HG02623 (cell line): ENCODE measurements at regions not wholly inside any gene's neighbourhood (a gene's known extent, or its start where the extent isn't known, plus 50 kb on each side); places are given as distances from the start of the nearest gene placed in this dataset.

Experiments
- ATAC-seq: cut with Tn5 transposase; IDR thresholded peaks from one replicate; pipeline ENCODE4 v1.9.1; 2021; ENCODE audit warnings: moderate library complexity; ENCODE audit not compliant: unreplicated experiment

DNA sequence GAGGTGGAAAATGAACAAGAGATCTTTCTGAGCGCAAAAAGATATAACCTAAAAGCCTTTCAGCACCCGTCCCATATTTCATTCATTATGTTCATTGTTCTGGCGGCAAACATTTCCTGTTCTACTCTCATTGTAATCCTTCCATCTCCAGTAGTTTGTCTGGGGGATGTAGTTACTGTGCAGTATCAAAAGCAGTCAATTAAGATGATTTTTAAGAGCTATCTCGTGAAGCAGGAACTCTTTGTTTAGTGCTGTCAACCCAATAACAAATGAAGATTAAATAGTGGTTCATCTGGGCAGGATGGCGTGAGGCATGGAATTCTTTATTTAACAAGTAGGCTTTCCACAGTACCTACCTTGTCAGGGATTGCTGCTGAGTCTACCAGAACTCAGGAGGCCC, 876.7 kb downstream of the HACE1 start:
- no peak for ATAC-seq

DNA sequence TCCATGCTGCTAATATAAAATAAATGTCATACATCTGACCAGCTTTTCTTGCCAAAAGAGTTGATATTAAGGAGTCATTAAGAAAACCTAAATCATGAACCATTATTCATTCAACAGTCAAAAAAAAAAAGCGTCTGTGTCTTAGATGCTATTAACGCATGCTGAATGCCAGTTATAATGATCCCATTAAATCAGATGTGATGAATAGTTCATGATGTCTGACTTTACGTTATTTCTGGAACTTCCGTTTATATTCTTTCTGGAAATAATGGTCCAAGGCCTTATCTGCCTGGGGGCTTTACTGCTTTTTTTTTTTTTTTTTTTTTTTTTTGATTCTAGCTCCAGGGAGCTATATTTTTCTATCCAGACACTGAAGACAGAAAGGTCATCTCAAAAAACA, 877.1 kb downstream of the HACE1 start:
- ATAC-seq, result no peak

DNA sequence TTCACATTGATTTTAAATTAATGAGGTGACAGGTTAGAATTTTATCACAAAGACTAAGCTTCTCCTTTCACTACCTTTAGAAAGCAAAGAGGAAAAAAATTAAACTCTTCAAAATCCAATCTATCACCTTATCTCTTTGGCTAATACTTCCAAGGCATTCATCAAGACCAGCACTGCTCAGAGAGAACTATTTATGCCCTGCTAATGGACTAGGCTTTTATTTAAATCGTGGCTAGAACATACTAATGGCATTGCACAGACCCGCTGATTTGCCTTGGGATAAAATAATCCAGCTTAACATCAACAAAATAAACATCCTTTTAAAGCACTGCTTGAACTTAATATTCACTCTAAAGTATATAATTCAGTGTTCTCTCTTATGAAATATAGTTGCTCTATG, 880.4 kb downstream of the HACE1 start:
- no peak for ATAC-seq

DNA sequence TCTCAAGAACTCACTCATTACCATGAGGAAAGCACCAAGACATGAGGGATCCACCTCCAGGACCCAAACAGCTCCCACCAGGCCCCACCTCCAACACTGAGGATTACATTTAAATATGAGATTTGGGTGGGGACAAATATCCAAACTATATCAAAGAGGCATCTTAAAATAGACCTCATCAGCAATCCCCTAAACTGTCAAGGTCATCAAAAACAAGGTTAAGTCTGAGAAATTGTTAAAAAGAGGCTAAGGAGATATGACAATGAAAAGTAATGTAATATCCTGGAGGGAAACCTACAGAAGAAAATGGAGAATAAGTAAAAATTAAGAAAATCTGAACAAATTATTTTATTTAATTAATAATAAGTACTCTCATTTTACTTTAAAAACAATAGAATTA, 922.3 kb downstream of the HACE1 start:
- no peak for ATAC-seq

DNA sequence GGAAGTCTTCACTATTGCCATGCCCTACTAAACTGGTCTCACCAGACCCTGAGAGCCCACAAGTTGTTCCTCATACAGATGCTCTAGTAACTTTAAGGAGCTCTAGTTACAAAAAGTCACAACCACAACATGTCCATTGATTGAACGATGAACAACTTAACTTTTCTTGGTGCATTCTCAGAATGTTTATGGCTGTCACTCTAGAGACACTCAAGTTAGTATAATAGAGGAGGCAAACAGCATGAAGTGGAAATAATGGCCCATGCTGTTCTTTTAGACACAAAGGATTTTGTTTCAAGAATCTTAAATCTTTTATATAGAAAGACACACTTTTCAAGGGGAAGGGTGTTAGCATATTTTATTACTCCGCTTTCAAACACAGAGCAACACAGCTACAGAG, 934.4 kb downstream of the HACE1 start:
- ATAC-seq, result no peak

DNA sequence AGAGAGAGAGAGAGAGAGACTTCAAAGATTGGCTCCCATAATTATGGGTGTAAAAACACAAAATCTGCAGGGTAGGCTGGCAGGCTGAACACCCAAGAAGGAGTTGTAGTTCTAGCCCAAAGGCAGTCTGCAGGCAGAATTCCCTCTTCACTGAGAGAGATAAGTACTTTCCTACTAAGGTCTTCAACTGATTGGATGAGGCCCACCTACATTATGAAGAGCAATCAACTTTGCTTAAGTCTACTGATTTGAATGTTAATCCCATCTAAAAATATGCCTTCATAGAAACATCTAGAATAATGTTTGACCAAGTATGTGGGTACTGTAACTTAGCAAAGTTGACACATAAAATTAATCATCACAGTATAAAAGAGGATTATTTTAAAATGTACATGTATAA, 949.7 kb downstream of the HACE1 start:
- ATAC-seq, result no peak

DNA sequence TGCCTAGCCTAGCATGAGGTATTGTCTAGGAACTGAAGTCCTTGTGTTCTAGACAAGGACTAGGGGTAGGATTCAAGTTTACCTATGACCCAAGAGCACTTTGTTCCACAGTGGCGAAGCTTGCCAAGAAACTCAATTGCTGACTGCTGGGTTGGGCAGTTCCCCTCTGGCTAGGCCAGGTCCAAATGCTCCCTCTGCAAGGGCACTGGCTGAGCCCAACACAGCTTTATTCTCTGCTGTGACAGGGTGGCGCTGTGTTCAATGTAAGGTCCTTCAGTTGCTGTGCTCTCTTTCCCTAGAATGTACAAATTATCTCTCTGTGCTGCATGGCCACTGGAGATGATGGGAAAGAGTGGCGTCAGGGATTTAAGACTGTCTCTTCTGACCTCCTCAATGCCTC, 950.8 kb downstream of the HACE1 start:
- no peak for ATAC-seq

DNA sequence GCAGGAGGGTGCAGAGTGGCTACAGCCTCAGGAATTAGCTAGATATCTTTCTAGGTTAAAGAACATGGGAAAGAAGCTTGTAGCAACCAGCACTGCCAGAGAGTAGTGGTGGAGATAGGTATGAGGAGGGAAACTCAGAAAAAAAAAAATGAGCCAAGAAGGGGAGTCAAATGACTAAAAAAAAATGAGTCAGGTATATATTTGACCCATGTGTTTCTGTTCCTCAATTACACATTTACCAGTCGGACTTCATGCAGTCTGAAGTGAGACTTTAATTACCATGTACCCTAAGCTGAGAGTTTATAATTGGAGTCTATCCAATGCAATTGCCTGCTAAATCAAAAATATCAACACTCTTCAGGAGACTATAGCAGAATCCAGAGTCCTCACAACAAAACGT, 964.6 kb downstream of the HACE1 start:
- no peak for ATAC-seq

DNA sequence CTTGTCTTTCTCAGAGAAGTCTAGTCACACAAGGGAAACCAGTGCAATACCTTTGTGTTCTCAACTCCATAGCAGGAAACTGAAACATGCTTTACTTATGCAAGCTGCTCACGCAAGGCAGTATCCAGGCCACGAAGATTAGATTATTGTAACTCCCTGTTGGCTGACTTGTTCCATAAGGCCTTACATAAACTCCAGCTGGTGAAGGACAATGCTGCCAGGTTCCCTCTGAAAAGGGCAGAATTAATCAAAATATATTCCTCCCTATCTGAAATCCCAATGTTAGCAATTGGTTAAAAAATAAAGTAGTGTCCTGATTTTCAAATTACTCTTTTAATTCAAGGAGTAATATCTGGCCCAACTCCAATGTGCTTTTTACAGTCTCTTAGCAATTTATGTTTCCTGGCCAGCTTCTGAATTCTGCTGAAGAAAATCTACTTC, 966.6 kb downstream of the HACE1 start:
- ATAC-seq, result no peak

DNA sequence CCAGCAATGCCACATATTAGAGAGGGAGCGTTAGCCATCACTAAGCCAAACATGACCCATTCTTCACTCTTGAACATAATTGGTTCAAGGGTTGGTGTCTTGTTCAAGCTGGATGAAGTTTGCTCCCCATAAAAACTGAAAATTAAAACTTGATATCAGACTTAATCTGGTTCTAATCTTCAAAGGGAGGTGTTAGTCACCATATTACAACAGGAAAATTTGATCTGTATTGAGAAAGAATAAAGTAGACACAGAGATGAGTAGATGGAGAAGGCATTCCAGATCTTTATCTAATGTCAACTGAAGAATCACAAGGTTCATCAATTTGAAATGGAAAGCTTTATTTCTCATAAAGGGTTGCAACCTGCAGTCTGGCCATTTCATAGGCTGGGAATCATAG, 972.8 kb downstream of the HACE1 start:
- ATAC-seq, result no peak

DNA sequence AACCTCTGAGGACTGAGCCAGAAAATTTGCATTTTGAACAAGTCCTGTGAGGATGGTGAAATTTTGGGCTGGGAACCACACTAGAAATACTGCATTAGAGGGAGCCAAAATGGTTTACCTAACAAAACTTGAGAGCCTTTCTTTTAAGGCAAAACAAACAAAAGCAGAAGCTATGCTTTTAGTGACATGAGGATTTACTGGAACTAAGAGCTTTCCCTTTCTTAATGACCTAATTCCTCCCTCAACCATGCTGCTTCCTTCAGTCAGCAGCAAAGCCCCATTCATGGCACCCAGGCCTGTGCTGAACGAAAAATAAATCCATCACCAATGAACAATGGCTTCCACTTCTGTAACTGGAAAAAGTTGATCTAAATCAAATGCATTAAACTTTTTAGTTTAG, 974.3 kb downstream of the HACE1 start:
- ATAC-seq, result no peak

DNA sequence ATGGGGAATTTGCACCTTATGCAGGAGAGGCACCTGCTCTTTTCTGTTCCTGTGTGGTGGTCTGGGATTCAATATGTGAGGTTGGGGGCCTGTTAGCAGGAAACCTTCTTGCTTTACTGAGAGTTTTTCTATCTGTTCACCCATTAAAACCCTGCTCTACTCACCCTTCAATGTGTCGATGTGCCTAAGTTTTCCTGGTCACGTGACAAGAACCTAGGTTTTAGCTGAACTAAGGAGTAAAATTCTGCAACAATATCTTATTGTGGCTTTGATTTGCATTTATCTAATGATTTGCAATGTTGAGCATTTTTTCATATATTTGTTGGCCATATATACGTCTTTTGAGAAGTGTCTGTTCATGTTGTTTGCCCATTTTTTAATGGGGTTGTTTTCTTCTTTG, 979.9 kb downstream of the HACE1 start:
- ATAC-seq, result no peak

DNA sequence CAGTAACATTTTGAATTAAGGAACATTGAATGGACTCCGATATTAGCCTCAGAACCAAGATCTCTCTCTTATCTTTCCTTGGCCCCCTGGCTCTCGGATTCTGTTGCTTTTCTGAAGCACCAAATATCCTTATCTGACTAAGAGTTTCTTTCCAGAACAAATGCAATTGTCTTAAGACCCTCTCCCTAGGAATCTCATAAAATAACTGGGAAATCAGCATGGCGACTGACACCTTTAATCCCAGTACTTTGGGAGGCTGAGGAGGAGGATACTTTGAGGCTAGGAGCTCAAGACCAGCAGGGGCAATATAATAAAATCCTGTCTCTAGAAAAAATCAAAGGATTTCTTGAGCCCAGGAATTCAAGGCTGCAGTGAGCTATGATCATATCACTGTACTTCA, 984.5 kb downstream of the HACE1 start:
- ATAC-seq, result no peak

DNA sequence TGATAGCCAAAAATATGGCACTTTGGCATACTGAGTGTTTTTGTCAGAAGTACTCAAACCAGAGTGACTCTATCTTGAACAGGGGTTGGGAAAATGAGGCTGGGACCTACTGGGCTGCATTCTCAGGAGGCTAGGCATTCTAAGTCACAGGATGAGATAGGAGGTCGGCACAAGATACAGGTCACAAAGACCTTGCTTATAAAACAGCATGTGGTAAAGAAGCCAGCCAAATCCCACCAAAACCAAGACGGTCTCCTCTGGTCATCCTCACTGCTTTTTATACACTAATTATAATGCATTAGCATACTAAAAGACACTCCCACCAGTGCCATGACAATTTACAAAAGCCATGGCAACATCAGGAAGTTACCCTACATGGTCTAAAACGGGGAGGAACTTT, 985.1 kb downstream of the HACE1 start:
- no peak for ATAC-seq

DNA sequence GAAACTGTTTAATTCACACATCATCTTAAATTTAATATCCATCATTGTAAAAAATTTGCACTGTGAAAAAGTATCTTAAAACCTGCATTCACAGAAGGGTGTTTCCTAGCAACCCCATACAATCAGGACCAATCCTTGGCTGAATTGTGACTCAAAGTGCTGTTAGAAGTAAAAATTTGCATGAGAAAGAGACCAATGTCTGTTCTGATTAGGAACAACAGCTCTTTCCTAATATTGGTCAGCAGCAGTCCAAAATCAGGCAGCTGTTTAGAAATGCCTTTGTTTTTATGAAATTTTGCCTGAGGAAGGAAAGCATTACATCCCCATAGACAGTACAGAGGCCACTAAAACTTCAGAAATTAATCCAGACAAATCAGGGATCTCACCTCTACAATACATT, 987.0 kb downstream of the HACE1 start:
- ATAC-seq, result no peak

DNA sequence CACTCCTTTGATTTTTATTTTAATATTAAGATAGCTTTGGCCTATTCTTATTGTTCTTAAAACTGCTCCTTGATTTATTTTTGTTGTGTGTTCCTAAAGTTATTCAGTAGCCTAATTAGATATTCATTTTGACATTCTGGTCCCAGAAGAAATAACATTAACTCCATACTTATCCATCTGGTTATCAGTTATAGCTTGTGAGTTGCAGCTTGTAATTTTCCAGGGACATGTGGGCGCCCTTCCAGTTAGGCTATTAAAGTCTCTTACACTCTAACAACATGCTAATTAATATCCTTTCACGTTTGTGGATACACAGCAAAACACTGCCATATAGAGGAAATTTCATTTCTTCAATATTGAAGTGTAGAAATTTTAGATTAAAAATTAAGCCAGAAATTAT, 987.5 kb downstream of the HACE1 start:
- ATAC-seq, result no peak

DNA sequence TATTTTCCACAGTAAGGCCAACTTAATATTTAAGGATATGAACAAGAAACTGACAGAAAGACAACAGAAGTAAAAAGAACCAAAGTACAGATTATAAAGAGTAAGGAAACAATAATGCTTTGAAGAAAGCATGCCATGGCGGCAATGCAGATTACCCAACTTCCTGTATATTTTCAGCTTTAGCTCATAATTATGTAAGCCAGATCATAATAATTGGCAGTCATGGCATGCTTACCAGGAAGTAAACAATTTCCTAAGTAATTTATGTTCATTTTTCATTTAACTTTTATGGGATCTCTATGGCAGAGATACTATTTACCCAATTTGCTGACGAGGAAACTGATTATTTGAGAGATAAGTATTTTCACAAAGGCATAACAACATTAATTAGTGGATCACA, 988.7 kb downstream of the HACE1 start:
- ATAC-seq, result no peak

DNA sequence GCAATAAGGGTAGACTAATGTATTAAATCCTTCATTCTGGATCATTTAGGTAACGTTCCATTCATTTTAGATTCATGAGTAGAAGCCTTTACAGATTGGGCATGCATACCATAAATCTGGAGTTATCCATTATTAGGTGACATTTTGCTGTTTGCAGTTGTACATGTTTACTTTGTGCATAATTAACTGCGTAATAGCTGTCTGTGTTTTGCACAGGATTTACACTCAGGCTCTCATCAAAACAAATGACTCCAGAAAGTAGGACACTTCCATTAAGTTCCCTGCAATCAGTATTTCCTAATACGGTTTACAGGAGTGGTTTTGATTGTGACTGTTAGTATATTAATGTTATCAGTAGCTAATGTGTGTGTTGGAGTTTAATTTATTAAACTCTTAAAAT, 997.4 kb downstream of the HACE1 start:
- no peak for ATAC-seq

DNA sequence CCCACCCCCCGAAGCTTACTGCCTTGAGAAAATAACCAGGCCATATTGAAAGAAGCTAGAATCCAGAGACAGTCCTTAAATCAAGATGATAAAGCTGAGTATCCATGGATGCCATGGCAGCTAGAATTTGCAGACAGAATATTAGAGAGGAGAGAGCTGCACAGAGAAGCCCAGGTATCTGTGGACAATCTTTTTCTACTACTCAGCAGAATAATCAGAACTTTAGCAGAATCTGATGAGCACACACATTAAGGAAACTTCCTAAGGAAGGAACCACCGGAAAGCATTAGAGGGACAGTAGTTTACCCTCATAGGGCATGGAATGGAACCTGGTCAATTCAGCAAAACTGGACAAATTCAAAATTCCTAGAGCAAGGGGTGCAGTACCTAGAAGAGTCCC, 1001.7 kb downstream of the HACE1 start:
- ATAC-seq, result no peak

DNA sequence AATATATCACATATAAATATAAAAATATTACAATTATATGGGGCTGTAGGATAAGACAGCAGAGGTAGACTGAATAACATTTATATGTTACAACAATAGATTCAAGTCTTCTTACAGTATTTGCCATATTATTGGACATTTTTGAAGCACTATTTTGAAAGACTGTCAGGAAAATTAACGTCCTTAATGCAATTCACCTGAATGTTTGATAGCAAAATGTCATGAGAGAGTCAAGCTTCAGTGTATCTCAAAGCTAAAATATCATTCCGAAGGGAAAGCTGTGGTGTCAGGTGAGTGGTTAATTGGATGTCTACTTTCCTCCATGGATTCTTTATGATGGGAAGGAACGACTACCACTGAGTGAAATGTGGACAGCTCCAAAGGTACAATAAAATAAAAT, 1004.0 kb downstream of the HACE1 start:
- ATAC-seq, result no peak

DNA sequence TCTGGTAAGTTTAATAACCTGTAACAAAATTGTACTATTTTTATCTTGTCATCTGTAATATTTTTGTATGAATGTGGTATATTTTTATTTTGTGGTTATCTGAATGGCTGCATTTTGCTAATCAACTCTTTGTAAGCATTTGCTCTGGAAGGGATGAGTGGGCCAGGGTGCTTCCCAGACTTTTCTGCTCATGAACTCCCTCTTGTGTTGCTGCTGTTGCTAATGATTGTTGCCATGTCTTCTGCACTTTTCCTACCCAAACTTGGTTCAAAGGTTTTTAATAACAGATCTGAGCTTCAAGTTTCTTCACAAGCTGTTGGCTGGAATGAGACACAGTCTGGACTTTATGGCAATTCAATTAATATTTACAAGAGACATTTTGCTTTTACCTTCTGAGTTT, 1005.7 kb downstream of the HACE1 start:
- no peak for ATAC-seq

DNA sequence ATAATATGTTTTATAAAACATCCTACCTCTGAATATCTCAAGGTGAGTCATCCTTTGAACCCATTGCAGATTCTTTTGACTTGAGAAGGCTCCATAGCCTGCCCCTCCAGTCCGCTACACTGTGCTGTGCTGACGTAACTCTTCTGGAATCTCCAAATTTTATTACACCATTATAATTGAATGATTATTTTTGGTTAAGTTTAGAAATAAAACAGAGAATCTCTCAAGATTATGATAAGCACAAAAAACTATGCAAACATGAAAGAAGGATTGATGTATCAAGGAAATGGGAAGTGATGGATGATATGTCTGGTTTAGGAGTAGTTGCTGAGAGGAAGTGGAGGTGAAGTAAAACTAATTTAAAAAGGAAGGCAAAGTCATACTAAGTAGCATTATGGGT, 1021.3 kb downstream of the HACE1 start:
- ATAC-seq, result no peak

DNA sequence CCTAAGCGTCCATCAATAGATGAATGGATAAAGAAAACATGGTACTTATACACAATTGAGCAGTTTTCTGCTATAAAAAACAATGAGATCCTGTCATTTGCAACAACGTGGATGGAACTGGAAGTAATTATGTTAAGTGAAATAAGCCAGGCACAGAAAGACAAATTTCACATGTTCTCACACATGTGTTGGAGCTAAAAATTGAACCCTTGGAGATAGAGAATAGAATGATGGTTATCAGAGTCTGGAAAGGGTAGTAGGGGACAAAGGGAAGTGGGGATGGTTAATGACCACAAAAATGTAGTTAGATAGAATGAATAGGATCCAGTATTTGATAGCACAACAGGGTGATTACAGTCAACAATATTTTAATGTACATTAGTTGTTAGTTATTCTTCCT, 1033.5 kb downstream of the HACE1 start:
- ATAC-seq, result no peak

DNA sequence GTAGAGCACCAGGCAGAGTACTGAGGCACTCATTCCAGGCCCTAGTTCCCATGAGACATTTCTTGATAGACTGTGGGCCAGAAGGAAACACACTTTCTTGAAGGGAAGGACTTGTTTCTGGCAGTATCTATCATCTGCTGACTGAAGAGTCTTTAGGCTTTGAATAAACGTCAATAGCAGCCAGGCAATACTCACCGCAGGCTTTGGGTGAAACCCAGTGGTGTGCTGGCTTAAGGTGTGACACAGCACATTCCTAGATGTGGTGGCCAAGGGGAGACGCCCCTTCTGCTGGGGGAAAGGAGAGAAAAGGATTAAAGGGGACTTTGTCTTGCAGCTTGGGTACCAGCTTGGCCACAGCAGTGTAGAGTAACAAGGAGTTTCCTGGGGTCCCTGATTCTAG, 1039.6 kb downstream of the HACE1 start:
- ATAC-seq, result no peak
